Activated naive CD4-positive, alpha-beta T cell treated with anti-CD3 and anti-CD28 coated beads, Interleukin-2, amount 50 U/mL, for 72 hours (primary cell): ENCODE measurements at regions not wholly inside any gene's neighbourhood (a gene's known extent, or its start where the extent isn't known, plus 50 kb on each side); places are given as distances from the start of the nearest gene placed in this dataset.

Experiments used
- ATAC-seq, 2 donors: fragments of 150-1000 bp; cut with Tn5 transposase; 2 replicates each; pipeline ENCODE4 v1.10.0; 2021; ENCODE audit warnings: mild to moderate bottlenecking in 2 of 2, moderate library complexity in 2 of 2
- DNase-seq, 2 donors: peaks; one replicate each; pipeline ENCODE4 v3.0.0; 2021 to 2022; ENCODE audit warnings: low spot score in 2 of 2
- H3K27ac Mint-ChIP-seq, 2 donors: one replicate each; pipeline ENCODE4 v1.8.0; 2022; ENCODE audit warnings: mild to moderate bottlenecking in 2 of 2, mixed read lengths in 2 of 2
- H3K36me3 Mint-ChIP-seq, 2 donors: one replicate each; pipeline ENCODE4 v1.8.0; 2022; ENCODE audit warnings: mixed read lengths in 2 of 2
- H3K9me3 Mint-ChIP-seq, 2 donors: one replicate each; pipeline ENCODE4 v1.8.0; 2022; ENCODE audit warnings: mixed read lengths in 2 of 2

GRCh38 chr9:113659039-113659438 lies 195.5 kb downstream of the RGS3 start:
- Mint-ChIP-seq H3K36me3 (no peaks in the 10 kb centered on the region), H3K27ac (peak overlapping the region in 1 of 2 donors; percentile 46), H3K9me3 (no peaks in the 10 kb centered on the region)
- DNase-seq (no peak), ATAC-seq (no peak)

DNA sequence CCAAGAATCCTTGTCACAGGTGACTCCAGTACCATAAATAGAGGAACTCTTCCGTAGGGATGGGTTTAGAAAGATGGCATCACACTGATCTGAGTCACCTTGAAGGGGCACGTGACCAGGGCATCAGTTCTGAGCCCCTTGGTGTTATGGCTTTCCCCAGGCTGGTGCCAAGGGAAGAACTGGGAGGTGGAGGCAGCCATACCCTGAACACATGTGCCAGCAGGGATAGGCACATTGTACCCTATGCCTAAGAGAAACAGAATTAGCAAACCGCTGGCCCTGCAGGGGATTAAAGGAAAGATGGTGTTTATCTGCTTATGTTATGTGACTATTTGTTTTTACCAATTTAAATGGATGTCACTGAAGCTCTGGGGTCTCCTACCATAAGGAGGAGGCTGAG lies 196.2 kb downstream of the RGS3 start:
- Mint-ChIP-seq H3K27ac (peak overlapping the region in 1 of 2 donors; percentile 66), H3K9me3 (no peaks in the 10 kb centered on the region), H3K36me3 (no peaks in the 10 kb centered on the region)
- peak in 1 of 2 donors; percentile 34 for DNase-seq
- no peak for ATAC-seq

DNA sequence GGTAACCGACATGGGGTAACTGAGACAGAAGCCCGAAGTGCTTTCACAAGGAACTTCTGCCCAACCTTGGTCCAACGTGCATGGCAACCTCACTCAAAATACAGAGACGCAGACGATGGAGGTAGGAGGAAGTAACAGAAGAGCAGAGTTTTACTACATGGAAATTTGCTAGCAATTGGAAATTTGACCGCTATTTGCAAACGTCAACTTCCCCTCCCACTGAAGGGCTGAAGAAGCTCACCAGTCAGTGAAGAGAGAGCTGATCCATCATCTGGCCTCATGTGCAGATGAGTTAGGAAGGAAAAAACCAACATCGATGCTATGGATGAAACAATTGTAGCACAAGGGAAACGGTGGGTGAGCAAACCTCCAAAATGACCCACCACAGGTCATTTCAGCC lies 196.7 kb downstream of the RGS3 start:
- Mint-ChIP-seq H3K36me3 (no peaks in the 10 kb centered on the region), H3K27ac (no peak overlapping the region), H3K9me3 (no peaks in the 10 kb centered on the region)
- ATAC-seq (no peak), DNase-seq (peak in 1 of 2 donors; percentile 4)

- ATAC-seq = no peak
- no peak overlapping the region for H3K27ac Mint-ChIP-seq
Measured at GRCh38 chr9:113661074-113661473, 197.5 kb downstream of the RGS3 start.

DNA sequence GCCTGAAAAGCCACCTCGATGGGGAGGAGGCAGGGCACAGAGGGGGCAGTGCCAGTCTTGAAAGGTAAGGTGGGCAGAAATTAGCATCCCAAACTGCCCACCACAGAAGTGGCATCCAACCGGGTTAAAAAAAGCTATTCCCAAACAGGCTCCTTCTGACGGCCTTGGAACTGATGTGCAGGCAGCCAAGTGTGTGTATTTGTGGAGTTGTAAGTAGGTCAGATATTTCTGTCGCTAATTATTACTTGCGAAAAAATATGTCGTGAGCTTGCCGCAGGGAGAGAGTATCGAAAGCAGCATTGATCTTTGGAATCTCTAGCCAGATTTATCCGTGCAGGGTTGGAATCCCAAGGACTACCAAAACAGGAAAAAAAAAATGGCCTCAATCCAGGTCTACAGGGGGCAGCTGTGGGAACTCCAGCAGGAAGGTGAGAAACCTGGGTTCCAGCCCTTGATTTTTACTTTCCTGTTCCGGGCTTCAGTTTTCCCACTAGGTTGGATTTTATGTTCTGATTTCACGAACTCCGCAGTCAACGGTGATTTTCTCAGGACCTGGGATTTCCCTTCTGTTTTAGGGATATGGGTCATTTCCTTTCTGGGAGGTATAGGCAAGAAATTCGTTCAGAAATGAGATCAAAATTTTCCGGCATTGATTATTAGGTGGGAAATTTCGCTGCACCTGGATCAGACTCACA lies 200.8 kb downstream of the RGS3 start:
- ATAC-seq (no peak), DNase-seq (no peak)
- no peaks in the 10 kb centered on the region for H3K9me3 Mint-ChIP-seq
- no peak overlapping the region for H3K27ac Mint-ChIP-seq
- H3K36me3 Mint-ChIP-seq = no peaks in the 10 kb centered on the region

More at GRCh38 chr9:113661074-113661473, 197.5 kb downstream of the RGS3 start:
- no peak for DNase-seq
- Mint-ChIP-seq H3K36me3 (no peaks in the 10 kb centered on the region), H3K9me3 (no peaks in the 10 kb centered on the region)

GRCh38 chr9:113665064-113665463 lies 201.5 kb downstream of the RGS3 start:
- H3K36me3 Mint-ChIP-seq = no peaks in the 10 kb centered on the region
- no peaks in the 10 kb centered on the region for H3K9me3 Mint-ChIP-seq
- no peak overlapping the region for H3K27ac Mint-ChIP-seq
- ATAC-seq (no peak), DNase-seq (peak in 1 of 2 donors; percentile 11)

GRCh38 chr9:113665756-113666155 lies 202.2 kb downstream of the RGS3 start:
- Mint-ChIP-seq H3K27ac (no peak overlapping the region), H3K36me3 (no peaks in the 10 kb centered on the region), H3K9me3 (no peaks in the 10 kb centered on the region)
- DNase-seq (peak in 1 of 2 donors; percentile 38), ATAC-seq (no peak)

GRCh38 chr9:113668061-113668460 lies 204.5 kb downstream of the RGS3 start:
- Mint-ChIP-seq H3K27ac (no peak overlapping the region), H3K36me3 (no peaks in the 10 kb centered on the region), H3K9me3 (no peaks in the 10 kb centered on the region)
- ATAC-seq = no peak
- DNase-seq = no peak

DNA sequence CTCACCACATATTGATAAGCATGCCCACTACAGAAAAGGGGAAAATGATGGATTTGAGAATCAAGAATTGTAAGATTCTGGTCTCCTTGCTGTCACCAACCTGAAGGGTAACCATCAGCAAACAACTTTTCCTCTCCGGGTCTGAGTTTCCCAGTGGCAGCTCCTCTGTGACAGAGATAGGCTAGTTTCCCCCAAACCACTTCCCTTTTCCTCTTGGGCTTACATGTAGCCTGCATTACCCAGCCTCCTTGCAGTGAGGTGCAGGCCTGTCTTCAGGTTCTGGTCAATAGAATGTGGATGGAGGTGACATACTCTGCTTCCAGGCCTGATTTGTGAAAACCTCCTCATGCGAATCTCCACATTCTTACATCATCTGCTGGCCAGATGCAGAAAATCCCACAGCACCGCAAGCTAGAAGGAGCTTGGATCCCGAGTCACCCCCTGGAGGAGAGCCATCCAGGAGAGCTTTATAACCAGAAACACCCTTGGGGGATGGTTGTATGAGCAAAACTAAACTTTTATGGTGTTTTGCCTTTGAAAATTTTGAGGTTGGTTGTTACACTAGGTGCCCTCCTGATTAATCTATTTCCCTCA lies 206.1 kb downstream of the RGS3 start:
- H3K9me3 Mint-ChIP-seq = no peaks in the 10 kb centered on the region
- no peaks in the 10 kb centered on the region for H3K36me3 Mint-ChIP-seq
- ATAC-seq (no peak), DNase-seq (no peak)
- no peak overlapping the region for H3K27ac Mint-ChIP-seq

DNA sequence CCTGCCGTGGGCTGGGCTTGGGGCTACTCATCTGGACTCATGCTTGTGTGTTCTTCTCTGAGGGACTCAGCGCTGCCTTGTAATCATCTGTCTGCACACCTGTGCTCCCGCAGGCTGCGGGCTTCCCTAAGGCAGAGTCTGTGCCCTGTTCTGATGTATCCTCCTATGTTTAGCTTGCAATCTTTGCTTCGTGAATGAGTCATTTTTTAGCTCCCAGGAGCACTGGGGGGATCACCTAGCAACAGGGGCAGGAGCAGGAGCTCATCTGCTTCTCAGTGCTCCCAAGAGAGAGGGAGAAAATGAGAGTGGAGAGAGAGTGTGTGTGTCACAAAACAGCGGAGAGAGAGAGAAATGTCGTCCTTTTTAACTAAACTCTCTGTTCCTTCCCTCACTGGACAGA lies 202.4 kb upstream of the ZNF618 start:
- Mint-ChIP-seq H3K27ac (no peak overlapping the region), H3K9me3 (no peaks in the 10 kb centered on the region), H3K36me3 (no peaks in the 10 kb centered on the region)
- DNase-seq (no peak), ATAC-seq (no peak)

DNA sequence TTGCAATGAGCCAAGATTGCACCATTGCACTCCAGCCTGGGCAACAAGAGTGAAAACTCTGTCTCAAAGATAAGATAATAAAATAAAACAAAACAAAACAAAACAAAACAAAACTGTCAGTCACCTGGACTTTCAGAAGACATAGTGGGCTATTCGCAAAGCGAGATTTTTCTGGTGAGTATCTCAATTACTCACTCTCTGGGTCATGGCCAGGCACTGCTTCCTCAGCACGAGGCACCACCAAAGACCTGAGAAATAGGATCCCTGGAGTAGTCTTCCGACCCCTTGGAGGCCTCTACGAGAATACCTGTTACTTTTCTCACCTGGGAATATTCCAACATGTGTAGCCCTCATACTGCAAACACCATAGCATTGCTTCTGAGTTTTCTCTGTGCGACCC lies 201.7 kb upstream of the ZNF618 start:
- Mint-ChIP-seq H3K27ac (no peak overlapping the region), H3K36me3 (no peaks in the 10 kb centered on the region), H3K9me3 (no peaks in the 10 kb centered on the region)
- DNase-seq (no peak), ATAC-seq (no peak)

GRCh38 chr9:113675475-113675941 lies 200.6 kb upstream of the ZNF618 start:
- ATAC-seq (peak; percentile 22 to 34), DNase-seq (no peak)
- Mint-ChIP-seq H3K9me3 (no peaks in the 10 kb centered on the region), H3K36me3 (no peaks in the 10 kb centered on the region), H3K27ac (no peak overlapping the region)

DNA sequence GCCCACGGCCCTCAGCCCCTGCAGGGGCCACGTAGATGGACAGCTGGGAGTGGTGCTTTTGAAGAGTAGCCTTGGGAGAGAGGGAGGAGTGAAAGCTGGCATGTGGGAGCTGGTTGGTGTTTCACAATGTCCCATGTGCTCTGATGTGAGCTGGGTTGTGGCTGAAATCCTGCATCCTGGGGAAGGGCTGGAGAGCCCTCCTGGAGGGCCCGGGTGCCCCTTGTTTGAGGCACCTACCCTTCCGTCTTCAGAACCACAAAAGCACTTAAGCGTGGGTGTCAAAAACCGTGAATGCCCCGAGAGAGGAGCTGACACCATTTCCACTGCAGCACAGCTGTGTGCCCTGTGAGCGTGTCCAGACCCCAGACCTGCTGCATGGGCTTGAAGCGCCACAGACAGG lies 199.1 kb upstream of the ZNF618 start:
- no peaks in the 10 kb centered on the region for H3K36me3 Mint-ChIP-seq
- DNase-seq (no peak), ATAC-seq (no peak)
- H3K9me3 Mint-ChIP-seq = no peaks in the 10 kb centered on the region
- no peak overlapping the region for H3K27ac Mint-ChIP-seq

- no peak for DNase-seq
- H3K36me3 Mint-ChIP-seq = no peaks in the 10 kb centered on the region
- no peak for ATAC-seq
- no peaks in the 10 kb centered on the region for H3K9me3 Mint-ChIP-seq
- H3K27ac Mint-ChIP-seq = no peak overlapping the region
Measured at GRCh38 chr9:113677569-113677968, 198.5 kb upstream of the ZNF618 start.

- Mint-ChIP-seq H3K36me3 (no peaks in the 10 kb centered on the region), H3K9me3 (no peaks in the 10 kb centered on the region), H3K27ac (no peak overlapping the region)
- no peak for DNase-seq
- no peak for ATAC-seq
Measured at GRCh38 chr9:113678119-113678858, 197.8 kb upstream of the ZNF618 start.

GRCh38 chr9:113678859-113679256 lies 197.3 kb upstream of the ZNF618 start:
- DNase-seq (no peak), ATAC-seq (no peak)
- Mint-ChIP-seq H3K9me3 (no peaks in the 10 kb centered on the region), H3K27ac (no peak overlapping the region), H3K36me3 (no peaks in the 10 kb centered on the region)

DNA sequence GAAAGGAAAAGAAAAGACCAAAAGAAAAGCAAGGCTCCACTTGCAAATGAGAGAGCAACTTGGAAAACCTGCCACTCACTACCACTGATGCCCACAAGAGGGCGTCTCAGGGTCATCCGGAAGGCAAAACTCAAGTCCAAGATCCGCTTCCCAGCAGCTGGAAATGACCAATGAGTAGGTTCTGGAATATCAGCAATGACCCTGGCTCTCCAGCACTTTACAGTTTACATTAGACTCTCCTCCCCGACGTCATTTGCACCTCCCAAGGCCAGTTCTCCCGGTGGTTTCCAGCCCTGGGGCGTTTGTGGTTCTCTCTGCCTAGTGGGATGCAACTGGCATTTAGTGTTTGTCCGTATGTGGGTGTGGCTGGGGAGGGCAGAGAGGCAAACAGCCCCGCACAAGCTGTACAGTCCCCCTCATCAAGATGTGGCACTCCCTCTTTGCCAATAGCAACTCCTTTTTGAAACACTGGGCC lies 193.8 kb upstream of the ZNF618 start:
- no peaks in the 10 kb centered on the region for H3K36me3 Mint-ChIP-seq
- DNase-seq (peak in 1 of 2 donors; percentile 60), ATAC-seq (no peak)
- no peaks in the 10 kb centered on the region for H3K9me3 Mint-ChIP-seq
- H3K27ac Mint-ChIP-seq = no peak overlapping the region
